HG02840 (cell line): ENCODE measurements at regions not wholly inside any gene's neighbourhood (a gene's known extent, or its start where the extent isn't known, plus 50 kb on each side); places are given as distances from the start of the nearest gene placed in this dataset.

Experiments used
- ATAC-seq: cut with Tn5 transposase; IDR thresholded peaks from one replicate; pipeline ENCODE4 v1.9.1; 2021; ENCODE audit warnings: mild to moderate bottlenecking, moderate library complexity, moderate number of reproducible peaks; ENCODE audit not compliant: unreplicated experiment, low FRiP score

GRCh38 chr19:30119180-30119908 lies 177.3 kb downstream of the URI1 start:
- ATAC-seq = no peak

DNA sequence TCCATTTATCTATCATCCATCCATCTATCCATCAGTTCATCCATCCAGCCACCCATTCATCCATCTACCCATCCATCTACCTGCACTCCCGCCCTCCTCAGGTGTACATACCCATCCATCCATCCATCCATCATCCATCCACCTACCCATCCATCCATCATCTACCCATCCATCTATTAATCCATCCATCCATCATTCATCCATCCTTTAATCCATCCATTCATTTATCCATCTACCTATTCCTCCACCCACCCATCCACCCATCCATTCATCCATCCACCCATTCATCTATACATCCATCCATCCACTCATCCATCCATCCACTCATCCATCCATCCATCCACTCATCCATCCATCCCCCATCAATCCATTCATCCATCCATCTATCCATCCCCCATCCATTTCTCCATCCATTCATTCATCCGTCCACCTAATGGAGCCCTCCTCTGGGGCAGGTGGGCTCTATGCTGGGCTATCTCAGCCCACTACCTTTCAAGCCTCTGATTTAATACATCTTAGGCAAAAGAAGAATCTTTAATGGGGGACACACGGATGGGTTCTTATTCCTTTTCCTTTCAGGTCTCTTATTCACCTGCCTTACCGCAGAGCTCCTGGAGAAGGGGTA lies 178.9 kb downstream of the URI1 start:
- ATAC-seq = no peak

- no peak for ATAC-seq
These were observed 180.4 kb downstream of the URI1 start for GRCh38 chr19:30122431-30122830.

- no peak for ATAC-seq
These were observed 181.1 kb downstream of the URI1 start for GRCh38 chr19:30123119-30123518.

DNA sequence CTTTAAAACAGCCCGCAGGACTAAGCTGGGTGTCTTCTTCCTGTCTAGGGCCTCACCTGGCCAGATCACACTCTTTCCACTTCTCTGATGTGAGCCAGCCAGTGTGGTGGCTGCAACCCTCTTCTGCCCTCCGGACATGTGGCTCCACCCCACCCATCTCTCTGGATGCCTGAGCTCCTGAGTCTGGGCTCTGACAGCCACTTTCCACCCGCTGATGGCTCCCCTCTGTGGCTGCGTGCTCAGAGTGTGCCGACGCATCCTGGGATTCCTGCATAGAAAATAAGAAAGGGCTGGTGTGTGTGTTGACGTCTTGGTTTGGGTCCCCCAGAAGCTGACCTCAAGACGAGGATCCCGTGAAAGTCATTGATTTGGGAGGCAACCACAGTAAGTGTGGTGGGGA lies 181.6 kb downstream of the URI1 start:
- no peak for ATAC-seq

DNA sequence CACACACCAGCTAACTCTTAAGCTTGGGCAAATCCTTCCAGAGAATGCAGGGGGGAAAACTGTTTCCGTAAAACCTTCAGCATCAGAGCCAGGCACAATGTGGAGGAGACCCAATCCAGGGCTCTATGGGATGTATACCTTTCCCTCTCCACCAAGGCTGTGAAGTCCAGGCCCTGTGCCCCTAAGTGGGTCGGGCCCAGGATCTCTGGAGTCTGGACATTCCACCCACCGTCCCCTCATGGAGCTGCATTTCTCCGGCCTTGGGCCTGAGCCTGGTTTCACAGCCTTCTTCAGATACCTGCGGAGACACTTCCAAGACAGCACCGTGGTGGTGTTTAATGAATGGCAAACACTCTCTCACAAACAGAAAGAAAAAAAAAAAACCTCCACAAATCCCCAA lies 186.2 kb downstream of the URI1 start:
- no peak for ATAC-seq

DNA sequence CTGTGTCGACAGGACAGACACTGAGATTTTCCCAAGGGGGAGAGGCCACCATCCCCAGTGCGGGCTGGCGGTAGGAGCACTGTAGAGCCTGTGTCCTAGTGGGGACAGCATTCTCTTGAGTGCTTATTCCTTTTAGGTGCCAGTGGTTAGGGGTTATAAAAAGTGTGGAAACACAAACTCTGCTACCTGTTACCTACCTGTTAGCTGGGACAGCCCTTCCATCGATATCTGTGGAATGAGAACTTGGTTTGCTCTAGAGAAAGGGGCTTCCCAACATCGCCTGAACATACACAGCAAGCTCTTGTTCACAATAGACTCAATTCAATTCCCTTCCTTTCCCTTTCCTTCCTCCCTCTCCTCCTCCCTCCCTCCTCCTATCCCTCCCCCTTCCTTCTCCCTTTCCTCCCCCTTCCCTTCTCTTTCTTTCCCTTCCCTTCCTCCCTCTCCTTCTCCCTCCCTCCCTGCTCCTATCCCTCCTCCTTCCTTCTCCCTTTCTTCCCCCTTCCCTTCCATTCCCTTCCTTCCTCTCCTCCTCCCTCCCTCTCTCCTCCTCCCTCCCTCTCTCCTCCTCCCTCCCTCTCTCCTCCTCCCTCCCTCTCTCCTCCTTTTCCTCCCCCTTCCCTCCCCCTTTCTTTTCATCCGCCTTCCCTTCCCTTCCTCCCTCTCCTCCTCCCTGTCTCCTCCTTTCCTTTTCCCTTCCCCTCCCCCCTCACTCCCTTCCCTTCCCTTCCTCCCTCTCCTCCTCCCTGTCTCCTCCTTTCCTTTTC lies 188.5 kb downstream of the URI1 start:
- no peak for ATAC-seq

DNA sequence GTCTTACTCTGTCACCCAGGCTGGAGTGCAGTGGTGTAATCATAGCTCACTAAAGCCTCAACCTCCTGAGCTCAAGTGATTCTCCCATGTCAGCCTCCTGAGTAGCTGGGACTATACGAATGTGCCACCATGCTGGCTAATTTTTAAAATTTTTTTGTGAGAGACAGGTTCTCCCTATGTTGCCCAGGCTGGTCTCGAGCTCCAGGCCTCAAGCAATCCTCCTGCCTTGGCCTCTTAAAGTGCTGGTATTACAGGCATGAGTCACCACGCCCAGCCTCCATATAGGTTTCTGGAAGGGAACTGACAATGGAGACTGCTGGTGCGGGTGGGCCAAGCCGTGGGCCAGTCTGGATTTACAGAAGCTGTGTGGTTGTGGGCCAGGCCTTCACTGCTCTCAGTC lies 189.2 kb downstream of the URI1 start:
- no peak for ATAC-seq

GRCh38 chr19:30131722-30132291 lies 189.8 kb downstream of the URI1 start:
- no peak for ATAC-seq

- ATAC-seq = no peak
These were observed 190.5 kb downstream of the URI1 start for GRCh38 chr19:30132343-30133075.

GRCh38 chr19:30133803-30134202 lies 191.8 kb downstream of the URI1 start:
- ATAC-seq = no peak

DNA sequence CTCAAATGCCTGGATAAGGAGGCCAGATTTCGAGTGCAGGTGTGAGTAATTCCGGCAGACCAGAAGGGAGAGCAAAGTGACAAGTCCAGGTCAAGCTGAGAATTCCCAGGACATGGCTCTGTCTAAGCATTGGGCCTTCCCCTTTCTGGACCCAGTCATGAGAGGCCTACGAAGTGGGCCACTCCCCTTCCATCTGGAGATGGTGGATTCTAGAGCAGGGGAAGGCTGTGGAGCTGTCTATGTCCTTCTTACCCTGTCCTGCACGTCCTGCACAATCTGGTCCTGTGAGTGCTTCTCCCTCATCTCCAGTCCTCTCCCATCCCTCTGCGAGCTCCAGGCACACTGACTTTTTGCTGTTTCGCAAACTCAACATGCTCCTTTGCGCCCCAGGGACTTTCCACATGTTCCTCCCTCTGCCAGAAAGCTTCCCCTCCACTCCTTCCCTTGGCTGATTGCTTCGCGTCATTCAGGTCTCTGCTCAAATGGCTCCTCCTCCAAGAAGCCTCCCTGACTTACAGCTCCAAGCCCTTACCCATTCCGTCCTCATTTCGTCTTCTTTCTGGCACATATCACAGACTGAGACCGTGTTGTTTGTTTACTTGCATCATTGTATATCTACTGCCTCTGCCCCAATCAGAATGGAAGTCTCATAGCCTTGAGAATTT lies 193.2 kb downstream of the URI1 start:
- ATAC-seq = no peak

GRCh38 chr19:30135797-30136196 lies 193.8 kb downstream of the URI1 start:
- ATAC-seq = no peak

DNA sequence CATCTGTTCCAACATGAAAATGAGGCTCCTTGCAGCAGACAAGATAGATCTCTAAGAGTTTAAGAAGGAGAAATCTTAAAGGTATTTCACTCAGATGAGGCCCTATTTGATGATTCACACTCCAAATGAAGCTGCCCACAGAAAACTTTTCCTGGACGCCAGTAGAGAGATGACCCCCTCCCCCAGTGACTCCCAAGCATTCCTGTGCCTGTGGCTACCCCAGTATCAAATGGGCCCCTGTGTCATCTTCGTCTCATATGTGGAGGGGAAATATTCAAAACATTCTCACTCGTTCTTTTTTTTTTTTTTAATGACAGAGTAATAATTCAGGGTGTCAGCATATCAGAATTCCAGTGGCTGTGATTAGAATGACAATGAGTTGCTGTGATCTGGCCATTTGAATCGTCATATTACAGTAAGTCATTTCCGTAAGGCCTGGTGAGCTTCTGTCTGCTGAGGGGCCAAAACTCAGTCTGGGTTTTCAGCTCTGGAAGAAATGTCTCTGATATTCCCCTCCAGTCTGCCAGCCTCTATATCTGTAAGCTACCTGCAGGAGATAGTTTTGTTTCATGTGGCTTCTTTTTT lies 194.7 kb downstream of the URI1 start:
- ATAC-seq = no peak

- ATAC-seq = no peak
These were observed 195.7 kb downstream of the URI1 start for GRCh38 chr19:30137747-30138146.

GRCh38 chr19:30144242-30144758 lies 202.3 kb downstream of the URI1 start:
- ATAC-seq = no peak

DNA sequence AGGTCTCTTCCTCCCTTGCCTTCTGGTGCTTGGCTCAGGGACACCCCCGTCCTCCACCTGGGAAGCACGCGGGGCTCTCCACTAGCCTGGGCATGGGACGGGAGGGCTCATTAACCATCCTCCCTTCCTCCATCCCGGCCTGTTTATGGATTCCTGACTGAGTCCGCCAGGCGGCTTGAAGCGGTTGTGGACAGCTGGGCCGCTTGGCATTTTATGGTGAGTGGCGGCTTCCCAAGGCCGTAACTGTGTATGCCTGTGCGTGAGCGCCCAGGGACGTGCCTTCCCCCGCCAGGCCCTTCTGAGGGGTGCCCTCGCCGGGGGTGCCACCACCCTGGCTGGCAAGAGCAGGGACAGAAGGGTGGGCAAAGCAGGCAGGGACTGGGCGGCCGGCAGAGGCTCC lies 202.8 kb downstream of the URI1 start:
- ATAC-seq = no peak

DNA sequence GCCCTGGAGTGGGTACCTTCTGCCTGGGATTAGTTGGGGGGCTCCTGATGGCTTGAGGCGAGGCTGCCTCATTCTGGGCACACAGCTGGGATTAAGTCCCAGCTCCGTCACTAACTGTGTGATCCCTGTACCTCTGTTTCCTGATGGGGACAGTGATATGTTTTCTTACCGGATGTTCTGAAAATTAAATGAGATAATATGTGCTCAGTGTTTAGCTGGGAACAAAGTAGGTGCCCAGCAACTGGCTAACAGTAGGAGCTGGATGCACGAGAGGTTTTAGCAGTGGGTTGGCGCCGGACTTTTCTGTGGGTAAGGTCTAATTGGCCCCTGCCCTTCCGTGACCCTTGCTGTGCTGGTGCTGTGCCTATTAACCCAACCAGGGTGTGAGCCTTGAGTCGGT lies 203.4 kb downstream of the URI1 start:
- no peak for ATAC-seq

GRCh38 chr19:30146346-30146745 lies 204.3 kb downstream of the URI1 start:
- ATAC-seq = no peak
